ENCODE measurements at regions not wholly inside any gene's neighbourhood (a gene's known extent, or its start where the extent isn't known, plus 50 kb on each side); places are given as distances from the start of the nearest gene placed in this dataset.
"Not testable (repeated sequence)": the region's sequence is repeated elsewhere in the genome, so short reads cannot be mapped to it uniquely, and the experiment has no call there.

DNA sequence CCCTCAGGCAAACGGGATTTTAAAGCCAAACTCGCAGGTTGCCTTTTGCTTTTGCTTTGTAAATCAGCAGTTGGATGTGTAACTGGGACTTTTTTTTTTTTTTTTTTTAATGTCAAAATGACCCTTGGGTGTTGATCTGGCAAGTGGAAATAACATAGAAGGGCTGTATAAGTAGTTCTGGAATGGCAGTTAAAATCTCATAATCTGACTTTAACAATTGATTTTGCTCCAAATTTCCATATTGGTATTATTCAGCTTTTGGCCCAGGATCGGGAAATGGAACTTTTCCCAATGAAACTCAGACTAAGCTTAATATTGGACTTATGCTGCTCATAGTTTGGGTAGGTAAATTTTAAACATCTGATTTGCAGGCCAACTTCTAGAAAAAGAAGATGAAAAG, 346.8 kb upstream of the NUDT12 start:
- DNase-seq (ENCODE audit: low spot score) = no peak

DNA sequence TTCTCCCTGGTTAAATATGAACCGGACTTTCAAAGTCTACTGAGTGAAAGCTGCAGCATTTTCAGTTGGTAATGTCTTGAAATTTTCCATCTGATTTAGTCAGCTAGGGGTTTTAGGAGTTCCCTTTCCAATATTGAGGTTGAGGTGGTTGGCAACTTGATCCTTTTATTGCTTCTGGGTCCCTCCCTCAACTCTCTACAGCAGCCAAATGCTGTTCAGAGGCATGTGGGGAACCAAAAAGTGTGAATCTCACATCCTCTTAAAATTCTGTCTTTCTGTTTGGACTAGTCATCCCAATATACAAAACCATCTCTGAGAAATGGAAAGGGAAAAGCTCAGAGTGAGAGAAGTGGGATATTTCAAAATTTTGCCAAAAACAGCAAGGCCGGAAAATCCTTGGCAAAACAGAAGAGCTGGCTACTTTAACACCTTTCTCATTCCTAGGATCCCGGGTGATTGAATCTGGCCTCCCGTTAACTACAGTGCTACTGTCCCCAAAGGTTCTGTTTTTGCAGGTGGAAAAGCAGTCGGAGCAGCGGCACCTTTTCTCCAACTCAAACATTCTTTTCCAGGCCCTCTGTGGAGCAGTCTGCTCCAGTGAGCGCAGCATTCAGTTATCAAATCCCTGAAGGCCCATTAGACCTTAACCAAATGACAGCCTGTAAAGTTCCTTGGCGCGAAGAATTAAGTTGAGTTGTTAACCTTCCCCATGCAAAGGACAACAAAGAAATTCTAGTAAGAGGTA, 345.9 kb upstream of the NUDT12 start:
- no peak for DNase-seq (ENCODE audit: low spot score)

GRCh38 chr5:103907001-103907400, 344.4 kb upstream of the NUDT12 start:
- no peak for DNase-seq (ENCODE audit: low spot score)

- DNase-seq (ENCODE audit: low spot score) = no peak
Measured at GRCh38 chr5:103904651-103905050, 342.1 kb upstream of the NUDT12 start.

GRCh38 chr5:103902893-103903292, 340.3 kb upstream of the NUDT12 start:
- DNase-seq (ENCODE audit: low spot score) = no peak

GRCh38 chr5:103901885-103902284, 339.3 kb upstream of the NUDT12 start:
- DNase-seq (ENCODE audit: low spot score) = no peak

- DNase-seq (ENCODE audit: low spot score) = no peak
Measured at GRCh38 chr5:103896593-103896992, 334.0 kb upstream of the NUDT12 start.

GRCh38 chr5:103895738-103896137, 333.1 kb upstream of the NUDT12 start:
- DNase-seq (ENCODE audit: low spot score) = no peak

GRCh38 chr5:103894882-103895281, 332.3 kb upstream of the NUDT12 start:
- DNase-seq (ENCODE audit: low spot score) = peak; percentile 6

DNA sequence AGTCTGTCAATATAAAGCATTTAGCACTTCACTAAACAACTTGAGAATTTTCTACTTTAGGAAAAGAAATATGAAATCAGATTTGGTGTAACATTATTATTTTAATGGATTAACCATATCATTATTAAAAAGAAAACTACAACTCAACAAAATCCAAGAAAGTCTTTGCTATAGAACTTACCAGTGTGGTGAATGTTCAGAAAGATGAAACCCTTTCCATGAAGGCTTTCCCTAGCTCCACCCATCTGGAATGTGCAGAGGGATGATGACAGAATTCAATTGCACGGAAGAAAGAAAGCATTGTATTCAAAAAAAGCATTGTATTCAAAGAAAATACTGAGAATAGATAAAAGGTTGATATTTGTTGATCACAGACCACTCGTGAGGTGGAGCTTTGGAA, 328.6 kb upstream of the NUDT12 start:
- DNase-seq (ENCODE audit: low spot score) = no peak

- no peak for DNase-seq (ENCODE audit: low spot score)
Measured at GRCh38 chr5:103890313-103890712, 327.7 kb upstream of the NUDT12 start.

DNA sequence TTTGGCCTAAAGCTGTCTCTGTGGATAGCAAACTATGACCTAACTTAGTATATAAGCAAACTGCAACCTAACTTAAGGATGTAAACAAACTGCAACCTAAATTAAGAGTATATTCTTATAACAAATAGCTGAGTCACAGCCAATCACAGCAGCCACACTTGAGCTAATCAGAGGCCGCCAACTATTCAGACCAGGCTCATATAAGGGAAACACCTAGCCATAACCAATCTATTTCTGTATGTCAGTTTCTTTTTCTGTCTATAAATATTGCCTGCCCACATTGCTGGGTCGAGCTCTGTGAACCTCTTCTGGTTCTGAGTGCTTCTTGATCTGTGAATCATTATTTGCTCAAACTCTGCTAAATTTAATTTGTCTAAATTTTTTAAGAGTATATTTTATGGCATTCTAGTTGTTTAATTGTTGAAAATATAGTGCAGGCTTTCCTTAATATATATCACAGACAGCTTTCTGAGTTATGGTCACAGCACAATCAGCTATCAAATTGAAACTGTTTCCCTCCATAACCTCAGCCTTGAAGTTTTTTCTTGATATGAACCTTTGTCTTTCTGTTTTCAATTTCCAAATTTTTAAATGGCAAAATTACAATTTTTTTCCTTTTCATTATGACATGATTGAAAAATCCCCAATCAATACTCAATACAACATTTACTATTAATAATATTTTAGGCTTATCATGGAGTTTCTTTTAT, 327.1 kb upstream of the NUDT12 start:
- no peak for DNase-seq (ENCODE audit: low spot score)

DNA sequence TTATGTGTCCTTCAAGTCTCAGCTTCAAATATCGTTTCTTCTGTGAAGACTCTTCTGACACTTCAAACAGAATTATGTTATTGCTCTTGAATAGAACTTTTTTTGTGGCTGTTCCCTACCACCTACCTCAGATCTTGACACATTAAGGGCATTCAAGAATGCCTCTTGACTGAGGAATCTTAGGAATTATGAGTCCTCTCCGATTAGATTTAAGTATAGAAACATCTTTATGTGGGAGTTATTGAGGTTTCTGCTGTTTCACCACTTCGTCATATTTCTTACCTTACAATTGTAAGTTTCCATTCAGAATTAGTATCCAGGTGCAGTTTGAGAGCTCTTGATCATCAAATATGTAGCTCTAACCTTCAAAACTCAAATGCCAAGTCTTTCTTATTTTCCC, 324.2 kb upstream of the NUDT12 start:
- DNase-seq (ENCODE audit: low spot score) = no peak

DNA sequence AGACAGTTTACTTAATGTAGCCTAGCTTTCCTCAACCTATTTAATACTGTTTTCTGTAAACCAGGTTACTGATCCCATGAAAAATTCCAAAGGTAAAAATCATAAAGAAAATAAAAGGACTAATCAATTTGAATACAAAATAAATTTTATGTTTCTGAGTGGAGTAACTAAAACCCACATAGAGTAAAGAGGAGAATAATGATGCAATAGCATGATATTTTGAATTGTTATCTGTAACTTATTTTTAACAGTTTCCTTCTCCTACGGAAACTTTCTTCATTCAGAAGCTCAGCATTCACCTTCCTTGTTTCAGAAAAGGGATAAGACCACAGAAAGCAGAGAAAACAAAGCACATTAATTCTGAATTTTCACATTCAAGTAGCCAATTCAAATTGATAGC, 320.6 kb upstream of the NUDT12 start:
- DNase-seq (ENCODE audit: low spot score) = no peak

DNA sequence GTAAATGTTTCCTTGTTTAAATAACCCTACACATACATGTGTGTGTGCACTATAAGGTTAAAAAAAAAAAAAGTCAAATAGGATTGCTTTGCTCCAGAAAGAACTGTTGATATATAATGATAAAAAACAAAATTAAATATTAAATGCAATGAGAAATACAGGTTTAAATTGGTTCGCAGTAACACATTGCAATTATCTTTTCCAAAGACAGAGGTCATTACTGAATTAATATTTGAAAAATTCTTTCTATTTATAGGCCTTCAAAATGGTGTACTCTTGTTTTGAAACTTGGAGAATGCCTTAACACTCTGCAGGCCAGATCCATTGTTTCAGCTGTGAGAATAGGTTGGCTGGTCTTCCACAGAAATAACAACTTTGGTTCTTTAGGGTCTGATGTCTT, 319.0 kb upstream of the NUDT12 start:
- DNase-seq (ENCODE audit: low spot score) = no peak

GRCh38 chr5:103867857-103868598, 305.4 kb upstream of the NUDT12 start:
- DNase-seq (ENCODE audit: low spot score) = no peak

- DNase-seq (ENCODE audit: low spot score) = no peak
Measured at GRCh38 chr5:103866169-103866568, 303.6 kb upstream of the NUDT12 start.

- DNase-seq (ENCODE audit: low spot score) = no peak
Measured at GRCh38 chr5:103862398-103862797, 299.8 kb upstream of the NUDT12 start.

- no peak for DNase-seq (ENCODE audit: low spot score)
Measured at GRCh38 chr5:103860327-103860726, 297.7 kb upstream of the NUDT12 start.

- DNase-seq (ENCODE audit: low spot score) = not testable (repeated sequence)
Measured at GRCh38 chr5:103858367-103858766, 295.8 kb upstream of the NUDT12 start.

DNA sequence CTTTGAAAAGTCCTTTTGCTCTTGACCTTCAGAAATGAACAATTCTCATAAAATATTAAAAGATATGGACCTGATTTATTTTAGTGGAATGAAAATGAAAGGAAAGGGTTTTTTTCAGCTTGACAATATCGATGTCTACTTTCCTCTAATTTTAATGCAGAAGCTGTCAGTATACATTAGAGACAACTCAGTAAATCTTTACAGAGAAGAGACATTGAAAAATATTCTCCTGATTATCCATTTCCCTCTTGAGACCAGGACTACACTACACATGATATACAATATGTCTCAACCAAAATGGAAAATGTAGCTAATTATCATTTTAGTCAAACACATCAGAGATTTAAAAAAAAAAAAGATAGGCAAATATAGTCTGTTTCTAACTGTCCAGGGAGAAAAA, 288.5 kb upstream of the NUDT12 start:
- no peak for DNase-seq (ENCODE audit: low spot score)

DNA sequence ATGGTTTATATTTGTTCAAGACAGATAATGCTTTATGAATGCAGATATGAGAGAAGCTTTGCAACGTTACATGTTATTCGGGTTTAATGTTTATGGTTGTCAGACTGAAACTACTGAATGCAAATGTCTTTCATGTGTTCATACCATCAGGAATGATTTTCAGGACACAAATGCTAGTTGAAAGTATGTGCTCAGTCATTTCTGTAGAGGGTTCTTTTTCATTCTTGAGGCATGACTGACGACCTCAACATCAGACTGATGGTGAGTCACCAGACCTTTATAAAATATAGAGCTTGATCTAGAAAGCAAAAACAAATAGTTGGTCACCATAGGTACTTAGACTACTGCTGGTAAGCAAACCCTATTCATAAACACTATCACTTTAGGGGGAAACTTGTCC, 287.3 kb upstream of the NUDT12 start:
- DNase-seq (ENCODE audit: low spot score) = peak; percentile 44

DNA sequence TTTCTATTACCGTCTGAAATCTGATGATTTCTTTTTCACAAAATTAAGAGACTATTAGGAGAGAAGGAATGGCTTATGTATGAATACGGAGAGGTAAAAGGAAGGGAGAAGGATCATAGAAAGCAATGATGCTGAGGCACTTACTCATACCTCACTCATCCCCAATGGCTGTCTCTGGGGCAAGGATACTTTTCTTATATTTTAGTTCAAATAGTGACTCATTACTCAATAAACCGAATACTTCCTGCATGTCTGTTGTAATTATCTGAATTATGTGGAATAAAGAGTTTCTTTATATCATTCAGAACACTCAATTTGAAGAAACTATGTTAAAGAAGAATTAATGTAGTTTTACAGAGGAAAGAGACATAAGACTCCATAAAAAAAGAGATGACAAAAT, 284.5 kb upstream of the NUDT12 start:
- DNase-seq (ENCODE audit: low spot score) = peak; percentile 5

Measured in AG08395 (cell line).